ENCODE measurements at regions not wholly inside any gene's neighbourhood (a gene's known extent, or its start where the extent isn't known, plus 50 kb on each side); places are given as distances from the start of the nearest gene placed in this dataset.

DNA sequence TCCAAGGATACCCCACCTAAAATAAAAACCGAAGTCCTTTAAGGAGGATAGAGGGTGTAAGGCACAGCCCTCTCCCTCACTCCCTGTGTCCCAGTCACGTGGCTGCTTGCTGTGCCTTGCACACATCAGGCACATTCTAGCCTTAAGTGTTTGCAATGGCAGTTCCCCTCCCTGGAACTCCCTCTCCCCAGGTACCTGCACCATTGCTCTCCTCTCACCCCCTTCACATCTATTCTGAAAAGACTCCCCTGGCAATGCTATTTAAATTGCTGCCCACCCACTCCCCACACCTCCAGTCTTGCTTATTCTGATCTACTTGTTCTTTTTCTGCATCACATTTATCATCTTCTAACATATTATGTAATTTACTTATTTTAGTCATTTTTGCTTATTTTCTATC lies 91.6 kb upstream of the LNX1 start:
- DNase-seq: no peak

DNA sequence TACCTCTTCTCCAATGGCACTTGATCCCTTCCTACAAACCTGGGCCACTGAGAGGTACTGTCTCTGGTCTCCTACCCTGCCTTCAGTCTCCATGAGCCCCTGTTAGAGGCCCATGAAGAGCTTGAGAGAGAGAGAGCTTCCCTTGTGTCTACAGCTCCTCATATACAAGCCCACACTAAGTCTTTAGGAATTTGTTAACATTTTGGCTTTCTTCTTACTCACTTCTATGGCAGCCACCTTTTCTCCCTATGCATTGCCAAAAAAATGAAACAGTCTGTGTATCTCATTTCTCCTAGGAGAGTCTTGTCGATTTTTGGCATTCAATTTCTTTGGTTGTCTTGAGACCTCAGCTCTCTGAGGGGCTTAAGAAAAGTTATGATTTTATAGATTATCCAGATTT lies 90.9 kb upstream of the LNX1 start:
- DNase-seq: no peak

DNA sequence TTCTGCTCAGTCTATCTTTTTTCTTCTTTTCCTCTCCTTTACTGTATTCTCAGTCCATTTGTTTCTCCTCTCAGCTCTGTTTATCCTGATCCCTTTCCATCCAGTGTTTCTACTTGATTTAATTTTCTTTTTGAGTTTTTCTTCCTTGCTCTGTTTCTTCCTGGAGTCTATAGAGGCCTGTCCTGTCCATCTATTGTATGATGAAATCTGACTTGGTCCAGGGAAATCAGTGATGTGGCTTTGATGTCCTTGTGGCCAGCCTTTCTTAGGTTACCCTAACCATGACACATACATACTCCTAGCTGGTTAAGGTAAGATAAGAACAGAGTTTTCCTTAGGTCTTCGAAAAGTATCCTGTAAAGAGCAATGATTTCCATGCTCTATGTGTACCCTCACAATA lies 89.3 kb upstream of the LNX1 start:
- DNase-seq: no peak

GRCh38 chr4:53680168-53680567 lies 88.9 kb upstream of the LNX1 start:
- no peak for DNase-seq

- DNase-seq: no peak
Observed at GRCh38 chr4:53676402-53676871, 85.2 kb upstream of the LNX1 start.

DNA sequence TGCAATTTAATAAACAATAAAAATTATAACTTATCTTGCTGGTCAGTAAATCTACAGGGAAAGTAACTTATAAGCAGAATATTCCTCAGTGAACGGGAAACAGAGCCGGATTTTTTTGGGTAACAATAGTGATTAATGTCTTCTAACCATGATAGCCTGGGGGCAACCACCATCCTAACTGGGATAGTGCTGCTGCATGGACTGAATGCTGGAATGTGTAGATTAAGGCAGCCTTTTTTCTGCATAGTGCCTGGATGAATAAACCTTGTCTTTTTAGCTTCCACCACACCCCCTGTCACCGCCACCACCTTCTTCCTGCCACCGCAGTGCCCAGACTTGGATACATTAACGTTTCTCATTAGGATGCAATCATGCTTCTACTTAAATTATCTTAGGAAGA lies 83.6 kb upstream of the LNX1 start:
- no peak for DNase-seq

- no peak for DNase-seq
Observed at GRCh38 chr4:53672873-53673272, 81.6 kb upstream of the LNX1 start.

GRCh38 chr4:53671757-53672156 lies 80.5 kb upstream of the LNX1 start:
- DNase-seq: no peak

- DNase-seq: no peak
Observed at GRCh38 chr4:53659737-53660136, 68.5 kb upstream of the LNX1 start.

- no peak for DNase-seq
Observed at GRCh38 chr4:53659112-53659511, 67.8 kb upstream of the LNX1 start.

DNA sequence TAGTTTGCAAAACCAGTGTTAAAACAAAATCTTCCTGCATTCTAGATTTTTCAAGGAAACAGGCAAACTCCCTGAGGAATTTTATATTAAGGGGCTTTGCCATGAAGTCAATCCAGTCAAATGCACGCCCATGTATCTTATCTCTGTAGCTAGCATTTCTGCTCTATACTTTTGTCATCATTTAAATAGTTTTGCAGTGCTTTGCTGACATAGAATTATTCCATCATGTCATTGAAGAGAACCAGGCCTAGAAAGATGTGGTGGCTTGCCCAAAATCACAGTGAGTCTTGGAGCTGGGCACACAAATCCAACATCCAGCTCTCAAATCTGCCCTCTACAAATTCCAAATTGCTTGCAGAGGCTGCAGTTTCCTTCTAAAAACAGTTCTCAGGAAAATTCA lies 66.7 kb upstream of the LNX1 start:
- DNase-seq: no peak

GRCh38 chr4:53656421-53656981 lies 65.2 kb upstream of the LNX1 start:
- peak; percentile 9 for DNase-seq

GRCh38 chr4:53654300-53654758 lies 63.0 kb upstream of the LNX1 start:
- DNase-seq: no peak

DNA sequence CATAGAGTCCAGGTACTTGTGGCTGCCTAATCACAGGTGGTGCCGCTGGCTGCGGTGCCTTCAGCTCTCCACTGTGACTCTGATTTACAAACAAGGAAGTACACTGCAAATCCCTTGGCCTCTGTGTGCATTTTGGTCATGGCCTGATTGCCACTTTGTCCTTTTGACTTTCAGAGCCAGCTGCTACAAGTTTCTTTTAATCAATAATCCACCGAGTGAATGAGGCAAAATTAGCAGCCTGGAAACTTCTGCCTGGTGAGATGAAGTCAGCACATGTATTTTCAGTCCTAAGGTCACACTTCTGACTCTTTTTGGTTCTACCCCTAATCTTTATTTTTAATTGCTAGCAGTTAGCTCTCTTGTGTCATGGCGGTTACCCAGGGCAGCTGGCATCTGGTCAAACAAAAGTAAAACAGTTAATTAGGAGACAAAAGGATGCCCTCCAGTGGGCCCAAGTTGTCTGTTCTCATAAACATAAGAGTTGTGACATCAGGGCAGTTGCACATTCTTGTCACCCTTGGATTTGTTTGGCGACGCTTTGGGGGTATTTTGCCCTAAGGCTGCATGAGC lies 62.3 kb upstream of the LNX1 start:
- DNase-seq: no peak

DNA sequence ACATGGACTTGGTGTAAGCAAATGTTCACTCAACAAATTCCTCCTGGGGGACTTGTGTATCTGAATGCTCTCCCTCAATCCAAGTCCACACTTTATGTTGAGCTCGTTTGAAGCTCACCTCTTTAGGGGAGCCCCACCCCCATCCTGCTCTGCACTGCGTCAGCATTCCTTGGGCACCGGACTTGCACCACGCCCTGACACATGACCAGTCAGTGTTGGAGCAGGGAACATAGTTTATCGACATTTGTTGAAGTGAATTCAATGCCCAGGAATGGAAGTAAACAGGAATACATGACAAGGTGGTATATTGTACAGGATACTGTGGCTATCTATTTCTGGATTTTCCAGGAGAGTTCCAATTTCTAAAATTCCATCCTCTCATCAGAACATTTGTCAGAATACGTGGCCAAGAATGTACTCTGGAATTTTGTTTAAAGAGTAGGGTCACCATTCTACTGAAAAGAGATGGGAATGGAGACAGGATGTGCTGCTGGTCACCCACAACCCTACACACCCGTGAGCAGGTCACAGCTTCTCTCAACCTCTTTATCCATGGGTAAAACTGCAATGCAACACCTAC lies 60.0 kb upstream of the LNX1 start:
- DNase-seq: no peak

- no peak for DNase-seq
Observed at GRCh38 chr4:53649357-53649756, 58.1 kb upstream of the LNX1 start.

DNA sequence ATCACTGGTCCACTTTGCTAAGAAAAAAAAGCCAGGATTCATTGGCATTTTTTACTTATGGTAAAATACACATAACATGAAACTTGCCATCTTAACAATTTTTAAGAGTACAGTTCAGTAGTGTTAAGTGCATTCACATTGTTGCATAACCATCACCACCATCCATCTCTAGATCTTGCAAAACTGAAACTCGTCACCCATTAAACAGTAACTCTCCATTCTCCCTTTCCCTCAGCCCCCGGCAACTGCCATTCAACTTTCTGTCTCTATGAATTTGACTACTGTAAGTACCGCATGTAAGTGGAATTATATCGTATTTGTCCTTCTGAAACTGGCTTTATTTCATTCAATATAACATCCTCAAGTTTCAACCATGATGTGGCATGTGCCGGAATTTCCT lies 56.3 kb upstream of the LNX1 start:
- no peak for DNase-seq

- no peak for DNase-seq
Observed at GRCh38 chr4:53646795-53647194, 55.5 kb upstream of the LNX1 start.

- DNase-seq: no peak
Observed at GRCh38 chr4:53645108-53645507, 53.8 kb upstream of the LNX1 start.

- no peak for DNase-seq
Observed at GRCh38 chr4:53644607-53645006, 53.3 kb upstream of the LNX1 start.

Measured in T1000 (cell line).